ENCODE measurements at regions not wholly inside any gene's neighbourhood (a gene's known extent, or its start where the extent isn't known, plus 50 kb on each side); places are given as distances from the start of the nearest gene placed in this dataset.

DNA sequence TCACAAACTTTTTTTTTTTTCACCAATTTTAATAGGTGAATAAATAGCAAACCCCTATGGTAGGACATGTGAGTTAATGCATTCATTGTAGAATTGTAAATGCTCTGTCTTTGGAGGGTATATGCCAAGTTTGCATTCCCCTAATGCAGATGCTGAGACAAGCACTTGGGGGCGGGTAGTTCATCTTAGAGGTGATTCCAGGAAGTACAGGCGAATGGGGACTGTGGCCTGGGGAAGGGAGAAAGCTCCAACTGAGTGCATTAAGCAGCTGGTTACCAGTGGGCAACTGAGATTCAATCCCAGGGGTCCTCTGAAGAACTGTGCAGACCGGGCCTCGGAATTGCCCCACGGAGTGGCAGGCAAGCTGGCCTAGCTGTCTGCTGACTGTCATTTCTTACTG, 107.6 kb downstream of the ZNF664 start:
- Mint-ChIP-seq H3K4me3 (ENCODE audit: low read depth) (no peak overlapping the region), H3K9me3 (ENCODE audit: low read depth) (no peaks in the 10 kb centered on the region), H3K27me3 (no peaks in the 10 kb centered on the region), H3K36me3 (ENCODE audit: insufficient read depth) (no peaks in the 10 kb centered on the region), H3K27ac (no peak overlapping the region), H3K4me1 (ENCODE audit: low read depth) (peaks cover 7% of the 10 kb centered on the region)
- TF ChIP-seq, protein P1, sequence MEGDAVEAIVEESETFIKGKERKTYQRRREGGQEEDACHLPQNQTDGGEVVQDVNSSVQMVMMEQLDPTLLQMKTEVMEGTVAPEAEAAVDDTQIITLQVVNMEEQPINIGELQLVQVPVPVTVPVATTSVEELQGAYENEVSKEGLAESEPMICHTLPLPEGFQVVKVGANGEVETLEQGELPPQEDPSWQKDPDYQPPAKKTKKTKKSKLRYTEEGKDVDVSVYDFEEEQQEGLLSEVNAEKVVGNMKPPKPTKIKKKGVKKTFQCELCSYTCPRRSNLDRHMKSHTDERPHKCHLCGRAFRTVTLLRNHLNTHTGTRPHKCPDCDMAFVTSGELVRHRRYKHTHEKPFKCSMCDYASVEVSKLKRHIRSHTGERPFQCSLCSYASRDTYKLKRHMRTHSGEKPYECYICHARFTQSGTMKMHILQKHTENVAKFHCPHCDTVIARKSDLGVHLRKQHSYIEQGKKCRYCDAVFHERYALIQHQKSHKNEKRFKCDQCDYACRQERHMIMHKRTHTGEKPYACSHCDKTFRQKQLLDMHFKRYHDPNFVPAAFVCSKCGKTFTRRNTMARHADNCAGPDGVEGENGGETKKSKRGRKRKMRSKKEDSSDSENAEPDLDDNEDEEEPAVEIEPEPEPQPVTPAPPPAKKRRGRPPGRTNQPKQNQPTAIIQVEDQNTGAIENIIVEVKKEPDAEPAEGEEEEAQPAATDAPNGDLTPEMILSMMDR (IDR thresholded peaks at IDR 0.05; ENCODE audit: unreplicated experiment) = no peak
- DNase-seq (ENCODE audit: low spot score, unreplicated experiment) = no peak

DNA sequence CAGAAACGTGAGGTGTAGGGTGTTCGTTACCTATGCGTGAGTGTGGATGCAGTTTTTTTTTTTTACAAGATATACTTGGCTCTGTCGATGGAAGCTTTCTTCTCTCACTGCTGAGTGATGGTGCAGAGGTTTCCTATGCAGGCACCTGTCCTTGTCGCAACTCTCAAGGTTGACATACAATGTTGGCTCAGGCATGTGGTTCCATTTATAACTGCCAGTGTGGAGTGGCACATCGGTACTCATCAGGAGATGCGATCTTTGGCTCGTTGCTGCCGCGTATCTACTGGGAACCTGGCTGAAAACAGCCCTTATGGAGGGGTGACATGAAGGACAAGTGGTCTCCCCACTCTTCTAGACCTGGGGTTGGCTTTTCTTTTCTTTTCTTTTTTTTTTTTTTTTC, 109.0 kb downstream of the ZNF664 start:
- TF ChIP-seq, protein P1 (IDR thresholded peaks at IDR 0.05; ENCODE audit: unreplicated experiment) = no peak
- Mint-ChIP-seq H3K4me1 (ENCODE audit: low read depth) (peaks cover 2% of the 10 kb centered on the region), H3K4me3 (ENCODE audit: low read depth) (no peak overlapping the region), H3K9me3 (ENCODE audit: low read depth) (no peaks in the 10 kb centered on the region), H3K36me3 (ENCODE audit: insufficient read depth) (no peaks in the 10 kb centered on the region), H3K27ac (no peak overlapping the region), H3K27me3 (no peaks in the 10 kb centered on the region)
- no peak for DNase-seq (ENCODE audit: low spot score, unreplicated experiment)

DNA sequence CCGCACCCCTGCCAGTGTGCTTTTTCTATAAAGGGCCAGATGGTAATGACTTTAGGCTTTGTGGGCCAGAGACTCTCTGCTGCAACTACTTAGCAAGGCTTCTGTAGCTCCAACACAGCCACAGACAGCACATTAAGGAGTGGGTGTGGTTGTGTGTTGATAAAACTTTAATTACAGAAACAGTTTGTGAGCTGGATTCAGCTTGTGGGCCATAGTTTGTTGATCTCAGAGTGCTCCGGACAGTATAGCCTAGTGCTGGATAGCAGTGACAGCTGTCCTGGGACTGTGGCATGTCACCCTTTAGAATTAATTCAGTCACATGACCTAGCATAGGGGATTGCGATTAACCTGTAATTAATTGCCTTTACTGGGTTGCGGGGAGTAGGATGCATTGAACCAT, 109.7 kb downstream of the ZNF664 start:
- peaks cover 3% of the 10 kb centered on the region for H3K4me1 Mint-ChIP-seq (ENCODE audit: low read depth)
- H3K36me3 Mint-ChIP-seq (ENCODE audit: insufficient read depth) = no peaks in the 10 kb centered on the region
- TF ChIP-seq, protein P1 (IDR thresholded peaks at IDR 0.05; ENCODE audit: unreplicated experiment) = no peak
- no peak overlapping the region for H3K27ac Mint-ChIP-seq
- no peak overlapping the region for H3K4me3 Mint-ChIP-seq (ENCODE audit: low read depth)
- H3K27me3 Mint-ChIP-seq = no peaks in the 10 kb centered on the region
- DNase-seq (ENCODE audit: low spot score, unreplicated experiment) = no peak
- H3K9me3 Mint-ChIP-seq (ENCODE audit: low read depth) = no peaks in the 10 kb centered on the region

DNA sequence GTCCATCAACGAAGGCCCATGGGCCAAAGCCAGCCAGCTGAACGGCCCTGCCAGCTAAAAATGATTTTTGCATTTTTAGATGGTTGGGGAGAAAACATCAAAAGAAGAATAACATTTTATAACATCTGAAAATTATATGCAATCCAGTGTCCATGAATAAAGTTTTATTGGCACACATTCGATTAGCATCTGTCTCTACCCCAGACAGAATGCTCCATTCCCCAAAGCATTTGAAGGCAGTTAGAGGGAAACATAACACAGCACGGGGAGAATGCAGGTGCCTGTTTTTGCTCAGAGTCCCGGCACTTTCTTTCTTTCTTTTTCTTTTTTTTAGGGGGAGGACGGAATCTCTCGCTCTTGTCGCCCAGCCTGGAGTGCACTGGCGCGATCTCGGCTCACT, 110.7 kb downstream of the ZNF664 start:
- Mint-ChIP-seq H3K27me3 (no peaks in the 10 kb centered on the region), H3K36me3 (ENCODE audit: insufficient read depth) (no peaks in the 10 kb centered on the region), H3K9me3 (ENCODE audit: low read depth) (no peaks in the 10 kb centered on the region), H3K4me3 (ENCODE audit: low read depth) (no peak overlapping the region), H3K27ac (no peak overlapping the region), H3K4me1 (ENCODE audit: low read depth) (peaks cover 3% of the 10 kb centered on the region)
- DNase-seq (ENCODE audit: low spot score, unreplicated experiment) = no peak
- TF ChIP-seq, protein P1 (IDR thresholded peaks at IDR 0.05; ENCODE audit: unreplicated experiment) = no peak

DNA sequence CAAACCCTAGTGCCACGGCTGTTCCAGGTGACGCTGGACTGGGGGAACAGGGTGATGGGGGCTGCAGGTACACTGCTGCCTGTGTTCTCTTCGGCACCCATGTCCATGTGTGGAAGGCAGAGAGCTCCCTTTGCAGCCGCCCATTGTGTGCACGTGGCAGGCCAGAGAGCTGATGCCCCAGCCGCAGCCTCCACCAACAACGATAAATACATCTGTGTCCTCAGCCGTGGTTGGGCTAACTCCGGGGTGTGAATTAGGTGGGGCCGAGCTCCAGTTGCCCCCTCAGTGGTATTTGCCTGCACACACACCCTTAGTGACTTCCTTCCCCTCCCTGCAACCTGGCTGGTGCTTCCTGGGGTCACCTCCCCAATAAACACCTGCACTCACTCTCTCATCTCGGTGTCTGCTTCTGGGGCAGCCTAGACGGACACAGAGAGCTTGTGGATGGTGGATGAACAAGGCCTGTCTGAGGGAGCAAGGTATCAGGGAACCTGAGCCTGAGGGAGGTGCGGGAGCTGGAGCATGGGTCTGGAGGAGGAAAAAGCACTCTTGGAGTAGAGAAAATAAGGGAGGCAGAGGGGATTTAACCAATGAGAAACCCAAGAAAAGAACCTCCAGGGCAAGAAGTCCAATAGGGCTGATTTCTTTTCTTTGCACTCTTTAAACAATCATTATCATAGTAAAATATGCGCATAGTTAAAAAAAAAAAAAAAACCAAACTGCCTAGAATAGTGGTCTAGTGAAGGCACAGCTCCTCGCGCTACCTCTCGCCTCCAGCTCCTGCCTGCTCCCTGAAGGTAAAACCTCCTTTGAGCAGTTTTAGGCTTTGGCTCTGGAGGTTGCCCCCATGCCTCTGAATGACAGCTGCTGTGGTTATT, 112.6 kb downstream of the ZNF664 start:
- no peaks in the 10 kb centered on the region for H3K27me3 Mint-ChIP-seq
- H3K4me1 Mint-ChIP-seq (ENCODE audit: low read depth) = peaks cover 3% of the 10 kb centered on the region
- peak overlapping the region; percentile 46 for H3K27ac Mint-ChIP-seq
- TF ChIP-seq, protein P1 (IDR thresholded peaks at IDR 0.05; ENCODE audit: unreplicated experiment) = no peak
- DNase-seq (ENCODE audit: low spot score, unreplicated experiment) = no peak
- H3K36me3 Mint-ChIP-seq (ENCODE audit: insufficient read depth) = no peaks in the 10 kb centered on the region
- H3K9me3 Mint-ChIP-seq (ENCODE audit: low read depth) = no peaks in the 10 kb centered on the region
- no peak overlapping the region for H3K4me3 Mint-ChIP-seq (ENCODE audit: low read depth)

All from progenitor cell of endocrine pancreas (in vitro differentiated cells).